HEK293 (cell line): ENCODE measurements at regions not wholly inside any gene's neighbourhood (a gene's known extent, or its start where the extent isn't known, plus 50 kb on each side); places are given as distances from the start of the nearest gene placed in this dataset.

Experiments used
- CTCF ChIP-seq: fragments of 450-650 bp; formaldehyde crosslinking; IDR thresholded peaks from 2 replicates; pipeline ENCODE4 v1.5.1; 2016; ENCODE audit warnings: missing biosample characterization, missing genetic modification characterization
- HOXA7 ChIP-seq: sonication (generic); formaldehyde crosslinking; IDR thresholded peaks from 2 replicates; pipeline ENCODE4 v1.8.1; 2022; ENCODE audit warnings: missing genetic modification reagents, borderline replicate concordance
- PRDM1 ChIP-seq: fragments of 450-650 bp; formaldehyde crosslinking; IDR thresholded peaks from 2 replicates; pipeline ENCODE4; 2016; ENCODE audit warnings: missing biosample characterization, missing genetic modification characterization
- ZBTB20 ChIP-seq: fragments of 450-650 bp; formaldehyde crosslinking; IDR thresholded peaks from 2 replicates; pipeline ENCODE4 v1.5.1; 2016; ENCODE audit warnings: missing biosample characterization, missing genetic modification characterization
- ZNF280C ChIP-seq: fragments of 450-650 bp; formaldehyde crosslinking; IDR thresholded peaks from 2 replicates; pipeline ENCODE4 v1.5.1; 2016; ENCODE audit warnings: missing biosample characterization, missing genetic modification characterization
- ZNF280D ChIP-seq: fragments of 450-650 bp; formaldehyde crosslinking; IDR thresholded peaks from 2 replicates; pipeline ENCODE4 v1.5.1; 2016; ENCODE audit warnings: missing biosample characterization, missing genetic modification characterization
- ZNF324 ChIP-seq: fragments of 450-650 bp; formaldehyde crosslinking; IDR thresholded peaks from 2 replicates; pipeline ENCODE4 v1.5.1; 2016; ENCODE audit warnings: missing biosample characterization, missing genetic modification characterization
- ZNF37A ChIP-seq: fragments of 450-650 bp; IDR thresholded peaks from 2 replicates; pipeline ENCODE4 v1.5.1; 2018; ENCODE audit warnings: missing biosample characterization, missing genetic modification characterization
- ZNF423 ChIP-seq: fragments of 450-650 bp; formaldehyde crosslinking; IDR thresholded peaks from 2 replicates; pipeline ENCODE4 v1.5.1; 2016; ENCODE audit warnings: missing biosample characterization, missing genetic modification characterization
- ZNF639 ChIP-seq: fragments of 450-650 bp; formaldehyde crosslinking; IDR thresholded peaks from 2 replicates; pipeline ENCODE4 v1.5.1; 2016; ENCODE audit warnings: missing biosample characterization, missing genetic modification characterization
- ZNF664 ChIP-seq: fragments of 450-650 bp; formaldehyde crosslinking; IDR thresholded peaks from 2 replicates; pipeline ENCODE4 v1.5.1; 2016; ENCODE audit warnings: missing biosample characterization, missing genetic modification characterization
- TF ChIP-seq, protein P1 (sequence below): fragments of 450-650 bp; formaldehyde crosslinking; optimal IDR thresholded peaks from 2 replicates; pipeline ENCODE3; 2016; ENCODE audit warnings: missing biosample characterization, mild to moderate bottlenecking, missing genetic modification characterization
- TF ChIP-seq, protein P2 (sequence below): fragments of 450-650 bp; formaldehyde crosslinking; IDR thresholded peaks from 2 replicates; pipeline ENCODE4 v1.5.1; 2016; ENCODE audit warnings: missing biosample characterization, missing genetic modification characterization

GRCh38 chr6:54515013-54515412, 206.8 kb downstream of the TINAG start:
- TF ChIP-seq ZBTB20 (tag by site-specific recombination) (no peak), PRDM1 (no peak), ZNF280C (no peak), ZNF664 (tag by site-specific recombination) (no peak), CTCF (tag by site-specific recombination) (no peak), ZNF423 (no peak), ZNF639 (tag by site-specific recombination) (no peak), HOXA7 (no peak), ZNF37A (tag by site-specific recombination) (no peak), ZNF280D (tag by site-specific recombination) (no peak), ZNF324 (no peak)
- TF ChIP-seq, protein P1, sequence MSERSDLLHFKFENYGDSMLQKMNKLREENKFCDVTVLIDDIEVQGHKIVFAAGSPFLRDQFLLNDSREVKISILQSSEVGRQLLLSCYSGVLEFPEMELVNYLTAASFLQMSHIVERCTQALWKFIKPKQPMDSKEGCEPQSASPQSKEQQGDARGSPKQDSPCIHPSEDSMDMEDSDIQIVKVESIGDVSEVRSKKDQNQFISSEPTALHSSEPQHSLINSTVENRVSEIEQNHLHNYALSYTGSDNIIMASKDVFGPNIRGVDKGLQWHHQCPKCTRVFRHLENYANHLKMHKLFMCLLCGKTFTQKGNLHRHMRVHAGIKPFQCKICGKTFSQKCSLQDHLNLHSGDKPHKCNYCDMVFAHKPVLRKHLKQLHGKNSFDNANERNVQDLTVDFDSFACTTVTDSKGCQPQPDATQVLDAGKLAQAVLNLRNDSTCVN (tag by site-specific recombination) = no peak
- TF ChIP-seq, protein P2, sequence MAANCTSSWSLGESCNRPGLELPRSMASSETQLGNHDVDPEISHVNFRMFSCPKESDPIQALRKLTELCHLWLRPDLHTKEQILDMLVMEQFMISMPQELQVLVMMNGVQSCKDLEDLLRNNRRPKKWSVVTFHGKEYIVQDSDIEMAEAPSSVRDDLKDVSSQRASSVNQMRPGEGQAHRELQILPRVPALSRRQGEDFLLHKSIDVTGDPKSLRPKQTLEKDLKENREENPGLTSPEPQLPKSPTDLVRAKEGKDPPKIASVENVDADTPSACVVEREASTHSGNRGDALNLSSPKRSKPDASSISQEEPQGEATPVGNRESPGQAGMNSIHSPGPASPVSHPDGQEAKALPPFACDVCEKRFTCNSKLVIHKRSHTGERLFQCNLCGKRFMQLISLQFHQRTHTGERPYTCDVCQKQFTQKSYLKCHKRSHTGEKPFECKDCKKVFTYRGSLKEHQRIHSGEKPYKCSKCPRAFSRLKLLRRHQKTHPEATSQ (tag by site-specific recombination) = no peak
